Activated CD8-positive, alpha-beta memory T cell treated with anti-CD3 and anti-CD28 coated beads for 1 hour (primary cell): ENCODE measurements at regions not wholly inside any gene's neighbourhood (a gene's known extent, or its start where the extent isn't known, plus 50 kb on each side); places are given as distances from the start of the nearest gene placed in this dataset.

ENCODE experiments used
- DNase-seq, 2 donors: peaks; one replicate each; pipeline ENCODE4 v3.0.0-alpha.2; 2020; ENCODE audit warnings: low read depth in 1 of 2; ENCODE audit errors: extremely low read depth in 1 of 2

DNA sequence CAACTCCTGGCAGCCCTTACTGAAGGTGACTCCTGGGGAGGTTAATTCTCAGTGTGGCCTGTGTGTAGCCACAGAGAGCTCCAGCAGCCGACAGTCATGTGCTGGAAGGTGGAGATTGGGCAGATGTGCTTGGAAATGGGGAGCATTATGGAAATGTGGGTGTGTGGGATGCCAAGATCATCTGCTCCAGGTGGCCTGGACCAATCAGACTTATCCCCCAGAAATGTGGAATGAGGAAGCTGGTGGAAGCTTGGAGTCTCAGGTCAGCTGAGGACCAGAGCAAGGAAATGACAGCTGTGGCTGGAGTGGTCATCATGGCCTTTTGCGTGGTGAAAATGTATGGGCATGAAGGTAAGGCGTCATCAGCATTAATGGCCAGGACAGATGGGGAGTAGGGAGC, 234.0 kb downstream of the MIAT start:
- no peak for DNase-seq

DNA sequence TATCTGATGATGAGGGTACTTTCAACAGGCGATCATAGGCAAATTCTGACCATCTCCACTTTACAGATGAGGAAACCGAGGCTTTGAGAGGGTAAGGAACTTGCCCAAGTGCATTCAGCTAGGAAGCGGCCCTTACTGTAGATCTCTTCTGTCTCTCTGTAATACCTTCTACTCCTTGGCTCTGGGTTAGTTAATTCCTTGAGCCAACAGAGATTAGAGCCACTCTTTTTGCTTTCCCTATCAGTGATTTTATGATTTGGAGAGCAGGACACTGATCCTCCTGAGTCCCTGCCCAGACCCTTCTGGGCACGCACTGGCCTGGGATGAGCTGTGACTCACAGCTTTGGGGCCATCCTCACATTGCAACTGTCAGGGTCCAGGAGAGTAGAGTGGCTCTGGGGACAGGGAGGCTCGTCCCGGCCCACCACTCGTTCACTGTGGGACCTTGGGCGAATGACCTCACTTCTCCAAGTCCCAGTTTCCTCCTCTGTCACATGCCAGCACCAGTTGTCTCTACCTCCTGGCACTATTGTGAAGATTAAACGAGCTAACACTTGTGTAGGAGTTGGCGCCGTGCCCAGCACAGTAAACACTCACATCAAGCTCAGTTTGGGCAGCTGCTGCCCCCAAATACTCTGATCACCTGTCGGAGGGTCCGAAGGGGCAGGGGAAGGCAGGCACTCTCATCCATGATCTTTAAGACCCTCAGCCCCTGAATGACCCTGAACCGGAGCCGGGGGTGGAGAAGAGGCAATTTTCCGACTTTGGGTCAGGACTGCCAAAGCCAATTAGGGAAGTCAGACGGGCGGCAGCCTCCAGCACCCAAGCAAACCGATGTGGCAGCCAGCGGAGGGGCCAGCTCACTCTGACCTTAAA, 235.0 kb downstream of the MIAT start:
- DNase-seq: no peak

DNA sequence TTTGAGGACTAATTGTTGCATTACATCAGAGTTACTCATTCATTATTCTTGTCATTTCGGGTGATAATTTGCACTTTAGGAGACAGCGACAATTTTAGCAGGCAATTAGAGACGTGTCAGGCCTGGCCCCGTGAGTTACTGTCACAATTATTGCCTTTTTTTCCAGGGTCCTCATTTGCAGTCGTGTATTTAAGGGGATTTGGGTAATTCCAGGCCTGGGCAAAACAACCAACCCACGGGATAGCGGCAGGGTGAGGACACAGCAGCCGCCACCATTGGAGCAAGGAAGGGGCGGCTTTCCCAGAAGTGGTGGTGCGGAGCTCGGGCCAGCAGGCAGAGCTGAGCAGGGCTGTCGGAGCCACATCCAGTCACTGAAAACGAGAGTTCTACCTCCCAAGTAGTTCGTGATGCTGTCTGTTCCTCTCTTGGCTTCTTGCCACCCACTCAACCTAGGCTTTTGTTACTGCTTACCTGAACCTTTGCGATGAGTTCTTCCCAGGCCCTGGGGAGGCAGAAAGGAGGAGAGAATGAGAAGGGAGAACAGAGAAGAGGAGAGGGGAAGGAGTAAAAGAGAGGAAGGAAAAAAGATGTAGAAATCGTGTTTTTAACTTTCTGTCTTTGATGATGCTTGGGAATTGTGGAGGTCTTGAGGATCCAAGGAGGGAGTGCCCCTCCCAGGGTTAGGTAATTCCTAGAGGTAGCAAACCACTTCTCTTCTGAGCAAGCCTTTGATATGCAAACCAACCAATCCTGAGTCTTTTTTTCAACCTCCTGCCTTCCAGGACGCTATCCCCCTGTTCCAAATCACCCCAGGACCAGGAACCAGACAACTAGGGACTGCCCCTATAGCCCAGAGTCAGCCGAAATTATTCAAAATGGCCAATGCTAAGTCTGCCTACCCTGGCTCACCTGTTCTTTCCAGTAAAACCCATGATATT, 236.1 kb downstream of the MIAT start:
- no peak for DNase-seq

DNA sequence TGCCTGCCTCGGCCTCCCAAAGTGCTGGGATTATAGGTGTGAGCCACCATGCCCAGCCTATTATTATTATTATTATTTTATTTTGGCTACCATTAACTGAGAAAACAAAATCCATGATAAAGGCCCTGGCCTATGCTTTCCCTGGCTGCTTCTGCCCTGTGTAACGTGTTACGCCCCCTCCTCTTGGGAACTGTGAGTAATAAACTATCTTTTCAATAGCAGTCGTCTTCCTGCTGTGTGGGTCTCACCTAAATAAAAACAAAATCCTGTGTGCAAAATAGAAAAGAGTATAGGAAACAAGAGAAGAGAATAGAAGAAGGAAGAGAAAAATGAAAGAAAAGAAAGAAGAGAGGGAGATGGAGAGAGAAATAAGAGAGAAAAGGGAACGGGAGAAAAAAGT, 237.0 kb downstream of the MIAT start:
- no peak for DNase-seq

DNA sequence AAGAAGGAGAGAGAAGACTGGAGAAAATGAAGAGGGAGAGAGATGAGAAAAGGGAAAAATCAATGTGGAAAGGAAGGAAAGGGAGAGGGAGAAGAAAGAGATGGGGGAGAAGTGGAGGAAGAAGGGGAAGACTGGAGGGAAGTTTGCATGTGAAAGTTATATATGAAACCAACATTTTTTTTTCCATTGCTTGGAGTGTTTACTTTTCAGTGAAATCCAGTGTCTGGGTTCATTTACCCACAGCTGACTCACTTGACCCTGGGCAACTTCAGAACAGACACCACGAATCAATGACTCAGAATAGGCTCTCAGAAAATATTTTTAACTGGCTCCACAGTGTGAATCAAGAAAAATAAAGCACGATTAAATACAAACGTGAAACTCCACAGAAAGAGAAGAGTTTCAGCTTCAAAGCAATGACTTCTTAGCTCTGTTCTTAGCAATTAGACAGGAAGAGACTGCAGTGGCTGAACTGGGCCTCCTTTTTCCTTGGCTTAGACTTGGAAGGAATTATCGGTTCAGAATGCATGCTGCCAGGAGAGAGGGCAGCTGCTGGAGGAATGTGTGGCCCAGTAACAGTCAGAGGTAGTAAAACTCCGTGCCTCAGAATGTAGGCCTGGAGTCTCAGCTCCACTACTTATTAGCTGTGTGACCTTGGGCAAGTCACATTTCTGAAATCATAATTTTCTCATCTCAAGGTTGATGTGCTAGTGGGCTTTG, 237.5 kb downstream of the MIAT start:
- DNase-seq: no peak

DNA sequence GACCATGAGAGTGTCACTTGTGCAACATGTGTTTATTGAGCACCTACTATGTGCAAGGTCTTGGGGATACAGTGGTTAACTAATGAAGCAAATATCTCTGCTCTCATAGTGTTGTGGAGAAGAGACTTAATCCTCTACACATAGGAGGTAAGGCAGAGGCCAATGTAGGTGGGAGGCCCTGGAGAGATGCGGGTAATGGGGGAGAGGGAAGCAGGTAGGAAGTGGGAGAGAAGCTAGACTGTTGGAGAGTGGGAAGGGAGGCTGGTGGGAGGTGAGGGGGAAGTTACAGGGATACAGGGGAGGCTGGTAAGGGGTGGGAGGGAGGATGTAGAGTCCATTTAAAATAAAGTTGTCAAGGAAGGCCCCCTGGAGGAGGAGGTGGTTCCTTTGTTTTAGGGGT, 240.0 kb downstream of the MIAT start:
- no peak for DNase-seq

DNA sequence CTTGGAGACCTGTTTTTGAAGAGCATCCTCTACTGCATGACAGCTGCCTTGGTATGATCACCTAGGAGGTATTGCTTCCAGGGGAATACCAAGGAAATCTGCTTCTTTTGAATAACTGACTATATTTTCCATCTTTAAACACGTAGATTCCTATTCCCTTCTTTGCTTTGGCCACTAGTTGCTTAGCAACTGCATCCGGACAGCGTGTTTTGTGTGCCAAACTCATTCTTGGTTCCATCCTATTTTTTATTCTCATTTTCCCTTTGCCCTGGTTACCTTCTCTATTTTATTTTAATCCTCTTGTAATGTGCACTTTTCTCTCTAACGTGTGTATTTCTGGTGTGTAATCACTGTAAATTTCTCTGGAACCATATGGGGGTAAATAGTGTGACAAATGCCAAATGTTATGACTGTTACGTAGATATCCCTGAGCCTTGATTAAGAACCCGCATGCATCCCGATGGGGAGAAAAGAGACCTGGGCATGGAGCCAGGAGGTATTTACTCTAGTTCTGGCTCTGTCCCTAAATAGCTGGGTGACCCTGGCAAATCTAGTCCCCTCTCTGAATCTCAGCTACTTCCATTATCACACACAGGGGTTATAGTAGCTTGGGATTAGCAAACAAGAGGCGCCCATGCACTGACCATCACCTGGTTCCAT, 241.7 kb downstream of the MIAT start:
- DNase-seq: no peak

DNA sequence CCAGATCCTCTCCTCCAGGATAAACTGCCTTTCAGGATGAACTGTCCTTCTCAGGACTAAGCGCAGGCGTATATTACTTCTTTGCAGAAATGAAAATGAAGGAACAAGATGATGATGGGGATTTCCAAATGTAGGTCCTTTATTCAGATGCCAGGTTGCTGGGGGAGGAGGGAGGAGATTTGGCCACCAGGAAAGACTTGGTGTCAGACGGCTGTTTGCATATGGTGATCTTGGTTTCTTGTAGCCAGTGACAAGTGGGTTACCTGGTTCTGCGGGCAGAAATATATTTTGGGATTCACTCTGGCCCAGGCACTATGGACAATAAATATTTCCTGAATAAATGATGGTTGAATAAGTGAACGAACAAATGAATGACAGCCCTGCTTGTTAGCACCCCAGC, 243.4 kb downstream of the MIAT start:
- DNase-seq: no peak

DNA sequence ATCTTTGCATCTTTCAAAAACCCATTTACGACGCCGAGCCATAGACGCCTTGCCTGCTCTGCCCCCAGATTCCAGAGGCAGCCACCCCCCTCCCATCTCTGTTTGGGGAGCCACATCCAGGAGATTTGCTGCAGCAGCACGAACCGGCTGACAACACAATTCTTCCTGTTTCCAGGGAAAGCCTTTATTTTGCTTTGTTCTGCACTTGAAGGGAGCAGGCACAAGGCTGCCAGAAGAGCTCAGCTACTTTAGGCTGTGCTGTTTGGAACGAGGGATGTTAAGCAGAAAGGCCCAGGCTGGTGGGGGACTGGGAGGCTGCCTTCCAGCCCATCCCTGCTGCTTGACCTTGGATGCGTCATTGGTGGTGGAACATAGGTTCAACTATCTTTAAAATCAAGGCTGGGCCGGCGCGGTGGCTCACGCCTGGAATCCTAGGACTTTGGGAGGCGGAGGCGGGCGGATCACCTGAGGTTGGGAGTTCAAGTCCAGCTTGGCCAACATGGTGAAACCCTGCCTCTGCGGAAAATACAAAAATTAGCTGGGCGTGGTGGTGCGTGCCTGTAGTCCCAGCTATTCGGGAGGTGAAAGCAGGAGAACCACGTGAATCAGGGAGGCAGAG, 243.9 kb downstream of the MIAT start:
- no peak for DNase-seq

DNA sequence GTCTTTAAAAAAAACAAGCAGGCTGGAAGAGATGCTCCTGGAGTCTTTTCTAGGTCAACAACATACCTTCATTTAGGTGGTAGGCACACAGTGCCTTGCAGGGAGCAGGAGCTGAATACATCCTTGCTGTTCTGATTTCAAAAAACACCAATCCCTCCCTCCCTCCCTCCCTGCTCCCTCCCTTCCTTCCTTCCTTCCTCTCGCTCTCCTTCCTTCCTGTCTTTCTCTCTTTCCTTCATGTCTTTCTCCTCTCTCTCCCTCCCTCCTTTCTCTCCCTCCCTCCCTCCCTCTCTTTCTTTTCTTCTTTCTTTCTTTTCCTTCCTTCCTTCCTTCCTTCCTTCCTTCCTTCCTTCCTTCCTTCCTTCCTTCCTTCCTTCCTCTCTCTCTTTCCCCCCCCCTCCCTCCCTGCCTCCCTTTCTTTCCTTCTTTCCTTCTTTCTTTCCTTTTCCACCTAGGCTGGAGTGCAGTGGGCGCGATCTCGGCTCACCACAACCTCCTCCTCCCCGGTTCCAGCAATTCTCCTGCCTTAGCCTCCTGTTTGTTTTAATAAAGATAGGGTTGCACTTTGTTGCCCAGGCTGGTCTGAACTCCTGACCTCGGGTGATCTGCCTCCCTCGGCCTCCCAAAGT, 245.1 kb downstream of the MIAT start:
- DNase-seq: no peak

DNA sequence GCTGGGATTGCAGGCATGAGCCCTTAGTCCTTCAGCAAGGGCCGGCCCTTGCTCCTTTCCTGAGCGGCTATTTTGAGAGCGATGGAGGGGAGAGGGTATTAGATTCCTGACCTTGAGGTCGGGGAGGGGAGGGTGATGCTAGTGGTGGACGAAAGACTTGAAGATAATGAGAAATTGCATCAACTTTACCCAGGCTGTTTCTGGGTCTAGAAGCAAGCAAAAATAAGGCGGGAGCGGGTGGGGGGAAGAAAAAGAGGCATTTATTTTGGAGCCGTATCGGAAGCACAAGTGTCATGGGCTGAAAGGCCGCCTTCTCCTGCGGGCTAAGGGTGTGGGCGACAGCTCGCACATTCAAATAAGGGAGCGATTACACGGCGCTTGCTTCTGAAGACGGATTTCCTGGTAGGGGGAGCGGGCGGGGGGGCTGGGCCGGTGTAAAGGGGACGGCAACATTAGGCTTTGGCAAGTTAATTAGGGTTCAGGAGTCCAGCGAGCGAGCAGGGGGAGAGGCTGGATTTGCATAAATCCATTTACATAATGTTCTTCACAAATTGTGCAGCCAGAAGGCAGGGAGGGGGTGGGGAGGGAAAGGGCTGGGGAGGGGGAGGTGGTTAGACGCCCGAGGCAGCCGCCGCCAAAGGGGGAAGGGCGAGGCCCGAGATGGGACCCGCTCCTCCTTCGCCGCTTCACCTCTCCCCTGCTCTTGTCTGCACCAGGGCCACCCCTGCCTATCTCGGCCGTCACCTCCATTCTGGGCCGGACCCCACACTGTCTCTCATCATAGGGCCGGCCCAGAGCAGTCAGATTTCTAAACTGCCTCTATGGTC, 245.9 kb downstream of the MIAT start:
- no peak for DNase-seq

DNA sequence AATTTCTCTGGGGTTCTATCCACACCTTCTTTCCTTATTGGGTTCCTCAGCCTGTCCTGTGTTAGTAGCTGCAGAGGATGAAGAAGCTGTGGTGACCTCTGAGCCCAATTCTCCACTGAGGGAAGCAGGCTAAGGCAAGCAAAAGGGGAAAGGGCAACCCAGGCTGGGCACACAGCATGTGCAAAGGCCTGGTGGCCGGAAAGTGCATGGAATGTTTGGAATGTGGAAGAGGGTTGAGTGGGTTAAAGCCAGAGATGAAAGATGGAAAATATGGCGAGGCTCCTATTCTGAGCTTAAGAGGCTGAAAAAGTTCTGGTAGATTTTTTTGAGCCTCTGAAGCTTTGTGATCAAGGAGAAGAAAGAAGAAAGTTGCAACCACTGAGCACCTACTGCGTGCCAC, 247.1 kb downstream of the MIAT start:
- no peak for DNase-seq

DNA sequence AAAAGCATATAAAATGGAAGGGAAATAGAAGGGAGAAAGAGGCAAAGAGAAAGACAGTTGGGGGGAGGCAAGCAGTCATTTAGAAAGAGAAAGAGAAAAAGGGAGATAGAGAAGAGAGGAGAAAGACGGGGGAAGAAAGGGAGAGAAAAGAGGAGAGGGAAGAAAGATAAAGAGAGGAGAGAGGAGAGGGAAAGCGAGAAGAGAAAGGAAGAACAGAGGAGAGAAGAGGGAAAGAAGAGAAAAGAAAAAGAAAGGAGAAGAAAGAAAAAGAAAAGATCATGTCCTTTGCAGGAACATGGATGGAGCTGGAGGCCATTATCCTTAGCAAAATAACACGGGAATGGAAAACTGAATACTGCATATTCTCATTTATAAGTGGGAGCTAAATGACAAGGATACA, 247.7 kb downstream of the MIAT start:
- no peak for DNase-seq

DNA sequence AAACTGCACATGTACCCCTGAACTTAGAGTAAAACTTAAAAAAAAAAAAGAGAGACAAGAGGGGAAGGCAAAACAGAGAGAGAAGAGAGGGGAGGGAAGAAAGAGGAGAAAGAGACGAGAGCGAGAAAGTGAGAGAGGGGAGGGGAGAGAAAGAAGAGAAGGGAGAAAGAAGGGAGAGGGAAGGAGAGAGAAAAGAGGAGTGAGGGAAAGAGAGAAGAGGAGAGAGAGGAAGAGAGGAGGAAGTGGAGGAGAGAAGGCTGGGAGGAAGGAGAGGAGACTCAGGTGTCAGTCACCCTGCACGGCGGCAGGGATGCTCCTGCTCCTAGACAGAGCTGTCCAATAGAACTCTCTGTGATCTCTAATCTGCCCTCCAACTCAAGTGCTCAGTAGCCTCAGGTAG, 248.3 kb downstream of the MIAT start:
- no peak for DNase-seq

DNA sequence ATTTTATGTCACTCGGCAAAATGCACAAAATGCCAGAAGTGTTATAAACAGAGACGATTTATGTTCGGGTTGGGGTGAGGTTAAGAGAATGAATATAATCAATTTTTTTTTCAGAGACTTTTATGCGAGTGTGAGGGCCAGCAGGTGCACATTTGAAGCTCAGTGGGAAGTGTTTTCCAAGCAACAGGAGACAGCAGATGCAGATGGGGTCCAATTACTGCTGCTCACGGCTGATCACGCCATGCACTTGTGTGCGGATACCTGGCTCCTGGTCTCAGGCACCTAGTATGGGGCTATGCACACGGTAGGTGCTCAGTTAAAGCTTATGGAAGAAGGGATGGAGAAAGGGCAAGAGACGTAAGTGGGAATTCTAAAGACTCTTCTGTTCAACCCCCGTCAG, 249.1 kb downstream of the MIAT start:
- DNase-seq: no peak

DNA sequence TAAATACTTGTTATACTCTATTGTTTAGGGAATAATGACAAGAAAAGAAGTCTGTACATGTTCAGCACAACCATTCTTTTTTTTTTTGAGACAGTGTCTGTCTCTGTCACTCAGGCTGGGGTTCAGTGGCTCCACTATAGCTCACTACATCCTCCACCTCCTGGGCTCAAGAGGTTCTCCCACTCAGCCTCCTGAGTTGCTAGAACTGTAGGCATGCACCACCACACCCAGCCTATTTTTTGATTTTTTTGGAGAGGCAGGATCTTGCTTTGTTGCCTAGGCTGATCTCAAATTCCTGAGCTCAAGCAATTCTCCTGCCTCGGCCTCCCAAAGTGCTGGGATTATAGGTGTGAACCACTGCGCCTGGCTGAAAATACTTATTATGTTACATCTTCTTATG, 250.0 kb downstream of the MIAT start:
- no peak for DNase-seq

DNA sequence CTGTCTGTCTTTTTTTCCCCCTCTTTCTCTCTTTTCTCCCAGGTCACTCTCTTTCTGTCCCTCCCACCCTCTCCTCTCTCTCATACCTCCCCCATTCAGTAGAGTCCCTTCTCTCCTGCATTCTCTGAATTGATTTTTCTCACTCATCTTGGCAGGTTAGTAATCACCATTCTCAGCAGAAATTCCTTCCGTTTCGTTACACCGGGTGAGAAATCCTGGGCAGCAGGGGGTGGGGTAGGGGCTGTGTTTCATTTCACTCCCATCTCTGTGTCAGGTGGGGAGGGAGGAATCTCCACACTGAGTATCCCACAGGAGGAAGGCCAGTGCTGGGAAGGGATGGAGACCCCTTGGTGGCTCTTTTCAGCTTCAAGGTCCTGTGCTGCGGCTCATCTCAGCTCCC, 253.5 kb downstream of the MIAT start:
- DNase-seq: no peak

DNA sequence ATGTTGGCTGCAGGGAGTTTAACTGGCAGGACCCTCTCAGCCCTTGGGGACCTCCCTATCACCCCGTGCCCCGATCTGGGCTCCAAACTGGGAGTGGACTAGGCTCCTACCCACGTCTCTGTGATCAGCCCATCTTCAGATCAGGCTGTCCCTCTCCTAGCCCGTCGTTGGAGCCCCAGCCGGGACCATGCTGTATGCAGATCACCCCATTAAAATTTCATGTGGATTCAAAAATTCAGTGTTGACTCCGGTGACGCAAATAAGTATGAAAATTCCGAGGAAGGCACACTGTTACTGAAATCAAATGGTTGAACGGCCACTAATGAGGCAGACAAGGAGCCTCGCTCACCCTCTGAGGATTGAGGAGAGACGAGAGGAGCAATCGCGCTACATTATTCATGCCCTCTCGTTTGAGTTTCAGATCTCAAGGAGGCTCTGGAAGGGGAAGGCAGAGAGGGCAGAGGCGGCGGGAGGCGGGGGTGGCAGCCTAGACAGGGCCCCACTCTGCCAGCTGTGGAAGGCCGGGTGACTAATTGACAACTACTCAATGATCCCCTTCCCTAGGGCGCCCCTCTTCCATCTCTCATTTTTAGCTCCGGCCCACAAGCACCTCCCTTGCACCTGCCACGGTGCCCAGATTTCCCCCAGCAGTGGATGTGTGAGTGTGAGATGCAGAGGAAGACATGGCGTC, 255.4 kb downstream of the MIAT start:
- DNase-seq: no peak
